HepG2 (cell line): ENCODE measurements at regions not wholly inside any gene's neighbourhood (a gene's known extent, or its start where the extent isn't known, plus 50 kb on each side); places are given as distances from the start of the nearest gene placed in this dataset.

Source experiments
- ATAC-seq: fragments of 200-7000 bp; cut with Tn5 transposase; 3 replicates; pipeline ENCODE4 v1.9.1; 2020; ENCODE audit warnings: mild to moderate bottlenecking, moderate library complexity
- BruUV-seq: library from RNA; stranded (reverse); fragments of 400-500 nt; replicated peaks from 2 replicates; lab custom pipeline; 2021; lab: Mats Ljungman, UMichigan
- CTCF ChIA-PET: fragments of 300-600 bp; formaldehyde crosslinking; extraction: SDS; loops from one replicate; lab custom pipeline; 2021; ENCODE audit warnings: low total read pairs, inconsistent platforms, low intra/inter-chr PET ratio; lab: Yijun Ruan, JAX
- POLR2A ChIA-PET: fragments of 350-600 bp; sonication (Branson Sonifier 250); formaldehyde crosslinking; loops from one replicate; lab custom pipeline; 2020; ENCODE audit warnings: antibody characterized with exemption, inconsistent platforms; lab: Yijun Ruan, JAX
- DNase-seq: peaks from one replicate; pipeline ENCODE4 v3.0.0-alpha.2; 2015; ENCODE audit warnings: low spot score
- FAIRE-seq: peaks from 3 replicates; lab custom pipeline; 2011; peaks lifted over from hg19 to GRCh38; lab: Jason Lieb, UNC
- H2AFZ ChIP-seq: one replicate; pipeline ENCODE4 v1.6.1; 2011; ENCODE audit warnings: low read length, inconsistent platforms
- H3K27ac ChIP-seq: fragments of 300-600 bp; 3 replicates; pipeline ENCODE4 v1.8.0; 2011; ENCODE audit warnings: mixed run types, mild to moderate bottlenecking, mixed read lengths, low read length, inconsistent platforms; ENCODE audit not compliant: insufficient read depth; ENCODE audit errors: extremely low read length
- H3K27me3 ChIP-seq, 2 experiments: fragments of 200-600 bp in 1 of 2; 2 replicates in 1 of 2; 3 replicates in 1 of 2; pipeline versions ENCODE4 v1.6.0 to v1.8.0; 2011; ENCODE audit warnings: low read length in 2 of 2, mild to moderate bottlenecking in 2 of 2, moderate library complexity in 2 of 2, inconsistent platforms in 1 of 2; ENCODE audit not compliant: insufficient read depth in 2 of 2, control insufficient read depth in 1 of 2
- H3K36me3 ChIP-seq, 2 experiments: fragments of 200-600 bp in 1 of 2; replicated peaks in 1 of 2; 2 replicates in 1 of 2; 3 replicates in 1 of 2; pipeline versions ENCODE4 v1.5.1 to v1.8.0; 2011; ENCODE audit warnings: low read length in 2 of 2, inconsistent platforms in 1 of 2; ENCODE audit not compliant: insufficient read depth in 2 of 2, control insufficient read depth in 1 of 2
- H3K4me1 ChIP-seq: 2 replicates; pipeline ENCODE4 v1.5.1; 2012; ENCODE audit warnings: low read length, inconsistent platforms; ENCODE audit not compliant: insufficient read depth
- H3K4me2 ChIP-seq: 2 replicates; pipeline ENCODE4 v1.6.0; 2011; ENCODE audit warnings: low read depth, low read length, inconsistent platforms
- H3K4me3 ChIP-seq, 3 experiments: fragments of 200-600 bp in 1 of 3; sonication (generic), shearing (Covaris generic) in 1 of 3; replicated peaks in 1 of 3; 2 replicates each; pipeline ENCODE4 v1.5.1; 2011 to 2016; ENCODE audit warnings: low read length in 3 of 3, inconsistent platforms in 2 of 3, low read depth in 2 of 3, mild to moderate bottlenecking in 2 of 3, control low read depth in 1 of 3, mixed read lengths in 1 of 3; ENCODE audit not compliant: insufficient read depth in 1 of 3
- H3K79me2 ChIP-seq: one replicate; pipeline ENCODE4 v1.6.1; 2011; ENCODE audit warnings: low read length, inconsistent platforms; ENCODE audit not compliant: insufficient read depth
- H3K9ac ChIP-seq: 2 replicates; pipeline ENCODE4 v1.6.0; 2011; ENCODE audit warnings: mild to moderate bottlenecking, low read depth, low read length, inconsistent platforms; ENCODE audit not compliant: insufficient read depth
- H3K9me3 ChIP-seq: 2 replicates; pipeline ENCODE4 v1.5.1; 2012; ENCODE audit warnings: mild to moderate bottlenecking, low read length
- H4K20me1 ChIP-seq: 2 replicates; pipeline ENCODE4 v1.6.0; 2011; ENCODE audit warnings: inconsistent platforms, mild to moderate bottlenecking, low read length, moderate library complexity; ENCODE audit not compliant: insufficient read depth
- ARNTL ChIP-seq: sonication (generic); formaldehyde crosslinking; IDR thresholded peaks from 2 replicates; pipeline ENCODE4 v1.4.0; 2020; ENCODE audit warnings: mild to moderate bottlenecking, missing genetic modification reagents
- ELF1 ChIP-seq: sonication (generic); formaldehyde crosslinking; IDR thresholded peaks from 2 replicates; pipeline ENCODE4 v1.4.0; 2020; ENCODE audit warnings: missing genetic modification reagents
- FOXO1 ChIP-seq: sonication (generic); formaldehyde crosslinking; IDR thresholded peaks from 2 replicates; pipeline ENCODE4 v1.4.0; 2020; ENCODE audit warnings: missing genetic modification reagents
- HNRNPLL ChIP-seq: fragments of 200-400 bp; formaldehyde crosslinking; IDR thresholded peaks from 2 replicates; pipeline ENCODE4 v1.6.1; 2017; ENCODE audit warnings: mild to moderate bottlenecking, low read depth, low read length; ENCODE audit not compliant: poor library complexity, severe bottlenecking
- KLF6 ChIP-seq: IDR thresholded peaks from 2 replicates; pipeline ENCODE4 v1.8.0; 2016; ENCODE audit warnings: missing biosample characterization, missing genetic modification reagents
- POGZ ChIP-seq: sonication (generic); formaldehyde crosslinking; IDR thresholded peaks from 2 replicates; pipeline ENCODE4 v1.4.0; 2020; ENCODE audit warnings: mild to moderate bottlenecking, missing genetic modification reagents
- SMAD1 ChIP-seq: sonication (generic); formaldehyde crosslinking; IDR thresholded peaks from 2 replicates; pipeline ENCODE4 v1.4.0; 2020; ENCODE audit warnings: missing genetic modification reagents, low read depth, mild to moderate bottlenecking, borderline replicate concordance
- SOX5 ChIP-seq: IDR thresholded peaks from 2 replicates; pipeline ENCODE4 v1.6.1; 2016; ENCODE audit warnings: borderline replicate concordance
- ZFP1 ChIP-seq: IDR thresholded peaks from 2 replicates; pipeline ENCODE4 v1.6.1; 2016
- ZNF232 ChIP-seq: sonication (generic); formaldehyde crosslinking; IDR thresholded peaks from 2 replicates; pipeline ENCODE4 v1.4.0; 2020; ENCODE audit warnings: missing genetic modification reagents, borderline replicate concordance
- WGBS: methylation state at CpG from one replicate; pipeline ENCODE4 v1.1.6; 2017; ENCODE audit warnings: low lambda C conversion rate; 5-methylcytosine and 5-hydroxymethylcytosine counted together
- in situ Hi-C: cut with HindIII; loops from 2 replicates; pipeline ENCODE4 v1.10.0; 2017; ENCODE audit warnings: low pct_unique_long_range_greater_than_20kb; ENCODE audit not compliant: extremely low pct_ligation_motif_present
- intact Hi-C: fragments of 100-400 bp; cut with micrococcal nuclease; formaldehyde crosslinking; loops from one replicate; pipeline ENCODE4 v1.10.0; 2022; ENCODE audit not compliant: unreplicated experiment
- TF ChIP-seq, protein P1 (sequence below): sonication (generic); formaldehyde crosslinking; IDR thresholded peaks from 2 replicates; pipeline ENCODE4 v1.5.1; 2020; ENCODE audit warnings: missing genetic modification reagents, mild to moderate bottlenecking, borderline replicate concordance
- TF ChIP-seq, protein P2 (sequence below), 2 experiments: IDR thresholded peaks; 2 replicates each; pipeline ENCODE4 v1.6.1; 2011 to 2012; ENCODE audit warnings: low read length in 2 of 2, borderline replicate concordance in 1 of 2, low read depth in 1 of 2, mild to moderate bottlenecking in 1 of 2, moderate library complexity in 1 of 2

DNA sequence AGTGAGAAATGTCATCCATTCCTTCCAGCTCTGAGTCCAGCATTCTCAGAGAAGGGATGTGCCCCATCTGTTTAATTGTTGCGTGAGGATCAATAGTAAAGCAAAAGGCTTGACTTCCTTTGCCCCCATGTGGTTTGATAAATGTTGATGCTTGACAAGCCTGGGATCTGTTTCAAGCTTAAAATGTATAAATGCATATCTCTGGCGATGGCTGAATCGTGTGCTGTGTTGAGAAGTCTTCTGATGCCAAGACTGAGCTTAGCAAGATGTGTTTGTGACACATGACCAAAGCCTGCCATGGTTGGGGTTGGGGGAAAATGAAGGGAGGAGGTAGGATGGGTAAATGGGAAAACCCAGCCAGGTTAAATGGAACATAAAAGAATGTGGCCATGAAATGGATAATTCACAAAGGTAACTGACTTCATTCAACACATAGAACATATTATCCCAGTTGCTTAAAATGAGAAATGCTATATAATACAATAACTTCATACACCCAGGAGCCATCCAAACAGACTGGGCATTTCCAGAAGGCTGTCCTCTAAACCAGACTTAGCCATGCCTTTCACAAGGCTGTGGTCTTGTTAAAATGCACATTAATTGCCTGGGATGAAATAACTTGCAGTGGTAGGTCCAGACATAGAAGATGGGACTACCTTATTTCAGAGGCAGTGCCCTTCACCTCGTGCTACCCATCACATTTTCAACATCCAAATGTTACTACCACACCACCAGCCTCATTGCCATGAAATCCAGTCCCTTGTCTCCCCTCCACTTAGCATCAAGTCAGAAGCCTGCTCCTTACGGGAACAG, 147.3 kb upstream of the PDE1C start (continued):
- TF ChIP-seq, protein P1, sequence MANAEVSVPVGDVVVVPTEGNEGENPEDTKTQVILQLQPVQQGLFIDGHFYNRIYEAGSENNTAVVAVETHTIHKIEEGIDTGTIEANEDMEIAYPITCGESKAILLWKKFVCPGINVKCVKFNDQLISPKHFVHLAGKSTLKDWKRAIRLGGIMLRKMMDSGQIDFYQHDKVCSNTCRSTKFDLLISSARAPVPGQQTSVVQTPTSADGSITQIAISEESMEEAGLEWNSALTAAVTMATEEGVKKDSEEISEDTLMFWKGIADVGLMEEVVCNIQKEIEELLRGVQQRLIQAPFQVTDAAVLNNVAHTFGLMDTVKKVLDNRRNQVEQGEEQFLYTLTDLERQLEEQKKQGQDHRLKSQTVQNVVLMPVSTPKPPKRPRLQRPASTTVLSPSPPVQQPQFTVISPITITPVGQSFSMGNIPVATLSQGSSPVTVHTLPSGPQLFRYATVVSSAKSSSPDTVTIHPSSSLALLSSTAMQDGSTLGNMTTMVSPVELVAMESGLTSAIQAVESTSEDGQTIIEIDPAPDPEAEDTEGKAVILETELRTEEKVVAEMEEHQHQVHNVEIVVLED, result no peak

DNA sequence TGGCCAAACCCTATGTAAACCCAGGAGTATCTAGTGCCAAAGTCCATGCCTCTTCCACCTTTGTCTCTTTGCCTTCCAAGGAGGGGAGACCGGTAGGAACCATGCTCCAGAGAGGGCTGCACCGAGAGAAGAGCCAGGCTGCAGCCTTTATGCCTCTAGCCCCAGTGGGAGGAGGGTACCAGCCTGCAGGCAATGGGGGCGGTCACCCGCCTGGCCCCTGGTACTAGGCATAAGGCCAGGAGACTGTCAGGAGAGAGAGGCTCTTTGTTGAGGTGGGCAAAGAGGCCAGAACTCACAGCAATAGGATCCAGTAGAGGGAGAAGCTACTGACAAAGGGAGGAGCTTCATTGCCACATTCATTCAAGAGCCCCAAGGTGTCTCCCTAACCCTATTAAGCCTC, 146.6 kb upstream of the PDE1C start:
- no peaks in the 10 kb centered on the region for H3K79me2 ChIP-seq
- POLR2A ChIA-PET, result no interaction called here
- H3K27me3 ChIP-seq, result peaks cover 0 to 4% of the 10 kb centered on the region in 2 experiments; a peak in 1 of 5 replicates
- H3K4me3 ChIP-seq, result no peak overlapping the region
- no peak for FAIRE-seq
- CTCF ChIA-PET, result no interaction called here
- no peaks in the 10 kb centered on the region for H4K20me1 ChIP-seq
- no peak overlapping the region for H3K4me2 ChIP-seq
- no peak overlapping the region for H3K9ac ChIP-seq
- TF ChIP-seq ZNF232 (CRISPR knock-in tag), result no peak
- no peak for TF ChIP-seq POGZ
- no peak for TF ChIP-seq ARNTL (CRISPR knock-in tag)
- no peak for TF ChIP-seq HNRNPLL
- no peak for TF ChIP-seq ZFP1
- no peak for TF ChIP-seq SOX5 (CRISPR knock-in tag)
- TF ChIP-seq ELF1 (CRISPR knock-in tag), result no peak
- no peak for TF ChIP-seq KLF6 (CRISPR knock-in tag)
- TF ChIP-seq, protein P2, sequence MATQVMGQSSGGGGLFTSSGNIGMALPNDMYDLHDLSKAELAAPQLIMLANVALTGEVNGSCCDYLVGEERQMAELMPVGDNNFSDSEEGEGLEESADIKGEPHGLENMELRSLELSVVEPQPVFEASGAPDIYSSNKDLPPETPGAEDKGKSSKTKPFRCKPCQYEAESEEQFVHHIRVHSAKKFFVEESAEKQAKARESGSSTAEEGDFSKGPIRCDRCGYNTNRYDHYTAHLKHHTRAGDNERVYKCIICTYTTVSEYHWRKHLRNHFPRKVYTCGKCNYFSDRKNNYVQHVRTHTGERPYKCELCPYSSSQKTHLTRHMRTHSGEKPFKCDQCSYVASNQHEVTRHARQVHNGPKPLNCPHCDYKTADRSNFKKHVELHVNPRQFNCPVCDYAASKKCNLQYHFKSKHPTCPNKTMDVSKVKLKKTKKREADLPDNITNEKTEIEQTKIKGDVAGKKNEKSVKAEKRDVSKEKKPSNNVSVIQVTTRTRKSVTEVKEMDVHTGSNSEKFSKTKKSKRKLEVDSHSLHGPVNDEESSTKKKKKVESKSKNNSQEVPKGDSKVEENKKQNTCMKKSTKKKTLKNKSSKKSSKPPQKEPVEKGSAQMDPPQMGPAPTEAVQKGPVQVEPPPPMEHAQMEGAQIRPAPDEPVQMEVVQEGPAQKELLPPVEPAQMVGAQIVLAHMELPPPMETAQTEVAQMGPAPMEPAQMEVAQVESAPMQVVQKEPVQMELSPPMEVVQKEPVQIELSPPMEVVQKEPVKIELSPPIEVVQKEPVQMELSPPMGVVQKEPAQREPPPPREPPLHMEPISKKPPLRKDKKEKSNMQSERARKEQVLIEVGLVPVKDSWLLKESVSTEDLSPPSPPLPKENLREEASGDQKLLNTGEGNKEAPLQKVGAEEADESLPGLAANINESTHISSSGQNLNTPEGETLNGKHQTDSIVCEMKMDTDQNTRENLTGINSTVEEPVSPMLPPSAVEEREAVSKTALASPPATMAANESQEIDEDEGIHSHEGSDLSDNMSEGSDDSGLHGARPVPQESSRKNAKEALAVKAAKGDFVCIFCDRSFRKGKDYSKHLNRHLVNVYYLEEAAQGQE (IDR thresholded peaks at IDR 0.05; ENCODE audit: borderline replicate concordance in 1 of 2, low read depth in 1 of 2, low read length in 2 of 2), result no peak
- no peak for TF ChIP-seq SMAD1 (CRISPR knock-in tag)
- TF ChIP-seq FOXO1, result no peak
- TF ChIP-seq, all 625 proteins: peak for 0
- Histone ChIP-seq H3K27ac (no peak overlapping the region), H3K9me3 (no peaks in the 10 kb centered on the region), H3K4me1 (no peaks in the 10 kb centered on the region), H2AFZ (no peak overlapping the region), H3K36me3 (no peaks in the 10 kb centered on the region)
- BruUV-seq, result no TSS peak
- WGBS, result 0% methylated on average over 1 of the region's 4 CpGs
- in situ Hi-C loops, result loop anchor here (10.0 kb wide), 2 partner anchors 128 to 258 kb away; no protein-coding TSS in a partner anchor
- ATAC-seq (no peak), DNase-seq (no peak)
- intact Hi-C loops, result no loop called here
